GM04504 (cell line): ENCODE measurements at regions not wholly inside any gene's neighbourhood (a gene's known extent, or its start where the extent isn't known, plus 50 kb on each side); places are given as distances from the start of the nearest gene placed in this dataset.
A peak's percentile ranks its signal among the peaks of the same experiment; 100 is the strongest.
"Not testable (repeated sequence)": the region's sequence is repeated elsewhere in the genome, so short reads cannot be mapped to it uniquely, and the experiment has no call there.

Experiments used
- DNase-seq: peaks from one replicate; pipeline ENCODE4 v3.0.0-alpha.2; 2012; ENCODE audit warnings: low read depth

- DNase-seq, result no peak
These were observed 83.6 kb downstream of the IER5 start for GRCh38 chr1:181172082-181172481.

GRCh38 chr1:181173761-181174447 lies 85.4 kb downstream of the IER5 start:
- no peak for DNase-seq

- no peak for DNase-seq
These were observed 86.4 kb downstream of the IER5 start for GRCh38 chr1:181174861-181175260.

GRCh38 chr1:181175356-181175910 lies 86.9 kb downstream of the IER5 start:
- DNase-seq, result no peak

- no peak for DNase-seq
These were observed 87.5 kb downstream of the IER5 start for GRCh38 chr1:181175955-181176354.

DNA sequence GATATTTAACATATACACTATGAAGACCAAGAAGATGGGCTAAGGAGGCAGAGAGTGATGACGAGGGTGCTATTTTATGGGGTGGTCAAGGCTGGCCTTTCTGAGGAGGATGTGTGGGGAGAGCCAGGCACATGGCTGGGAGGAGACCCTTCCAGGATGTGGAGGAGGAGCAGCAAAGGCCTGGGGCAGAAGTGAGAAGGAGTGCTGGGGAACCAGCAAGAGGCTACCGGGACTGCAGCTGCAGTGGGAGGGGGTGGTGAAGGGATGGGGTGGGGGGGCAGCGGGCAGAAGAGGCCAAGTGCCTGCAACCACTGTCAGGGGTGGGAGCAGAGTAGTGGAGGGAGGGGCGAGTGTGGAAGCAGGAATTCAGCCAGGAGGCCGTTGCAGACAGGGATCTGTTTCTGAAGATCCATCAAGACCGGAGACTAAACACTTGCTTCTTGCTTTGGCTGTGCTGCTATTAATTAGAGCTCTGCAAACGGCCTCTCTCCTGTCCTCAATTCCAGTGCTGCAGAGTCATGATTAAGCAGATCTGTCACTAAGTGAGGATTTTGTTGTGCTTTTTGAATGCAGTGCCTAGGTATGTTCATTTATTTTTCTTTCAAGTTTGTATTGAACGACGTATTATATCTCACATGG lies 89.9 kb downstream of the IER5 start:
- no peak for DNase-seq

GRCh38 chr1:181179279-181179986 lies 90.9 kb downstream of the IER5 start:
- no peak for DNase-seq

DNA sequence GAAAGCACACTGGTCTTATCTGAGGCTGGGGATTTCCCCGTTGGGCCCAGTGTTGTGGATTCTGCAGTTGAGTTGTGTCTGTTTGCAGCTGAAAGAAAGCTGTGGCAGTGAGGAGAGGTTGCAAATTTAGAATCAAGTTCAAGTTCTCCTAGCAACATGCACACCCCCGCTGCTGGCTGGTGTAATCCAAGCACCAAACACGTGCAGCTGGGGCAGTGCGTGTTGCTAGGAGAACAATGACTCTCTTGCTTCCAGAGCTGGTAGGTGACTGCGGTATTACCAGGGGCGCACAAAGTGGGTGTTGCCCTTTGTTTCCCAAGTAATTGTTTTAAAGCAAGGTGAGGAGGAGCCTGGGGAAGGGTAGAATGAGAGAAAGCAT lies 91.5 kb downstream of the IER5 start:
- peak; percentile 37 for DNase-seq

DNA sequence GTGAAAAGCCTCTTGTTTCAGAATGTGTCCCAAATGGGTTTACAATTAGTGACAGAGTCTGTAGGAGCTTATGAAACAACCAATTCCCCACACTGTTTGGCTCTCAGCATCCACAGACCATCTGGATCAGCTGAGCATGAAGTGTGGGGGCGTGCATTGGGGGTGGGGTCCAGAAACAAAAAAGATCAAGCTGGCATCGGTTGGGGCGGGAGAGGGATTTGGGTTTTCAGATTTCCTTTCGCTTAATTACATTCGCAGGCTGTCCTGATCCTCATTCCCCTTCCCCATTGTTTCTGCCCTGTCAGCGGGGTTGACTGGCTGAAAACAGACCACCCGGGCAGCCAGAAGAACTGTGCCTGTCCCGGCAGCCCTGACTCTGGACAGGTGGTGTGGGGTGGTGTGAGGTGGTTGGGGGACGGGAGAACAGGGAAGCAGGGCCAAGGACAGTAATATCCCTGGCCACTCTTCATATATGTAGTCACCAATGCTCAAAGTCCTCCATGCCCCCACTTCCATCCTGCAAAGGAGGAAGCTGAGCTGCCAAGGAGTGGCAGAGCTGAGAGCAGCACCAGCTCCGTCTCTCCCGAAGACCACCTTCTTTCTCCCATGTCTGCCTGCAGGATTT lies 92.0 kb downstream of the IER5 start:
- DNase-seq, result no peak

DNA sequence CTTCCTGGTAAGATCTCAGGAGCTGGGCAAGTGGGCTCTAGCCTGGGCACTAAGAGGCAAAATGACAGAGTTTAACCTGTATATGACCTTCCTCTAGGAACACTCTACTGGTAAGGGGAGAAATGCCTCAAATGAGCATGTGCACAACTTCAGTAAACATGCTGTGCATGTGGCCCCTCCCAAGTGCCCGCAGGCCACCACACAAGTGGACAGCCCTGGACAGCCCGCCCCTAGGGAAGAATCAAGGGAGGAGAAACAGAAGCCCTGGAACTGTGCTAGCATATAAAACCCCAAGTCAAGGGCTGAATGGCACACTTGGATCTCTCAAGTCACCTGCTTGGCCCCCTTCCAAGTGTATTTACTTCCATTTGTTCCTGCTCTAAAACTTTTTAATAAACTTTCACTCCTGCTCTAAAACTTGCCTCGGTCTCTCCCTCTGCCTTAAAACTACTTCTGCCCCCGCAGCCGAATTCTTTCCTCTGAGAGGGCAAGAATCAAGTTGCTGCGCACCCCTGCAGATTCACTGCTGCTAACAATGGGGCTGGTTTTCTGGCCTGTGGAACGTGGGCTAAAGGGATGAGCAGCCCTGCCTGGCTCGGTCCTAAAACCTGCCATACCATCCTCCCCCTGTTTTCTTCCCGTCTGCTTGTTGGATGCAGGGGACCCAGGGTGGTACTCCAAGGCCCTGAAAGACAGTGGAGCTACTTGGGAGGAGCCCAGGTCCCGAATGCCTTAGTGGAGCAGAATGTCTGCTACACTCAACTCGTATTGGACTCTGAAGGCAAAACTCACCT lies 93.5 kb downstream of the IER5 start:
- no peak for DNase-seq

GRCh38 chr1:181184621-181185020 lies 96.1 kb downstream of the IER5 start:
- no peak for DNase-seq

DNA sequence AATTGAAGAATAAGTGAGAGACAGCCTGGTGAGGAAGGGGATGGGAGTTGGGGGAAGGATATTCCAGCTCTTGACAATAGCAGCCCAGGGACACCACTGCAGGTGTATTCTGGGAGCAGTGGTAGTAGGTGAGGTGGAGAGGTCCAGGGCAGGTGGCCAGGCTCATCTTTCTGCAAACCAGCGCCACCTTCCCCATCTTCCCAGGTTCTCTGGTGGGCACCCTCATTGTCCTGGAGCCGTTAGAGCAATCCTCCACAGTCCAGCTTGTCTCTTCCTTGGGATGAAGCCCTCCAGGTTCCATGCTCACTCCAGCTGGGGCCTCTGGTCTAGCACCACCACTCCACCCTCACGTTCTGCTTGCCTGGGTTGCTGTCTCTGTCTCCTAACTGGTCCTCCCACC lies 97.0 kb downstream of the IER5 start:
- no peak for DNase-seq

DNA sequence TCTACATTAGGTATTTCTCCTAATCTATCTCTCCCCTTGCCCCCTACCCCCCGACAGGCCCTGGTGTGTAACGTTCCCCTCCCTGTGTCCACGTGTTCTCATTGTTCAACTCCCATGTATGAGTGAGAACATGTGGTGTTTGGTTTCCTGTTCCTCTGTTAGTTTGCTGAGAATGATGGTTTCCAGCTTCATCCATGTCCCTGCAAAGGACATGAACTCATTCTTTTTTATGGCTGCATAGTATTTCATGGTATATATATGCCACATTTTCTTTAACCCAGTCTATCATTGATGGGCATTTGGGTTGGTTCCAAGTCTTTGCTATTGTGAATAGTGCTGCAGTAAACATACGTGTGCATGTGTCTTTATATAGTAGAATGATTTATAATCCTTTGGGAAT lies 97.6 kb downstream of the IER5 start:
- not testable (repeated sequence) for DNase-seq

DNA sequence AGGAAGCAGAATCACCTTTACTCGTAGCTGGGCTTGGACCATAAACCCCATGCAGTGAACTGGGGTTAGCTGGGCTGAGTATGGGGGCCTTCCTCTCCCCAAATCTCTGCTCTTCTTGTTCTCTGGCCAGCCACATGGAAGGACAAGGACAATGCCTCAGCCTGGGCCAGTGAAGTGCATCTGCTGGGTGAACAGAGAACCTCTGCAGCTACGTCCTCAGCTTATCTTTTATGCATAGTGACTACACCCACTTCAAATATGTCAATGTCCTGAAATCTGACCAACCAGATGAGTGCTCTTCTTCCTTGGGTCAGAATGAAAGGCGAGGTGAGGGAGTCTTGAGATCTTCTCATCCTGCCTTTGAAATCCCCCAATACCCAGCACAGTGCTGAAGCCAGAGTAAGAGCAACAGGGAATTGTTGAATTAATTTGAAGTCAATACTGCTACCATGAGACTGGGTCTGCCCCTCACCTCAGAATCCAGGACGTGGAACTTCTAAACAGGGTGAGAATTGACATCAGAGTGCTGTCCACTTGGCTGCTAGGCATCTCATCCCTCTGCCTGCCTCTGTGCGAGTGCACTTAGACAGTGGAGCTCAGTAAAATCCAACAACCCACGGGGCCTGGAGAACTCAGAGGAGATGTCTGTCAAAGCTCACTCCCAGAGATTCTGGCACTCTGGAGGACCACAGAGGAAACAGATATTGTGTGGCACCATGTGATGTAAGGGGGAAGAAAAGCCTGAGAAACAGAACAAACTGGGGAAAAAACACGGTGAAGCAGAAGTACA lies 99.0 kb downstream of the IER5 start:
- no peak for DNase-seq

DNA sequence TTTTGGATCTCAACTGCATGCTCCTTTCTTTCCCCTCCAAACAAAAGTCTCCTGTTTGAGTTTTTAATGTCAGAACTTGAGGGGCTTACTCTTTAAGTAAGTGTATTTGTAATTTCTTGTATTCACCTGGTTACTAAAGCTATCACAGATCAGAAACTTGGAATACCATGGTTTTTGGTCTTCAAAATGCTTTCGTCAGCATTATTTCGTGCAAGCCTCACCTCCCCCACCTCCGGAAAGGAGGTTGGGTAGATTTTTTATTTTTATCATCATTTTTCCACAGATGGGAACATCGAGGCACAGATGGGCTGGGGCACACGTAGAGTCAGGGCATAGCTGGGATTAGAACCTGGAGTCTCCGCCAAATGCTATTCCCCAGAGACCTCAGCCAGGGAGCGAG lies 100.7 kb downstream of the IER5 start:
- no peak for DNase-seq

DNA sequence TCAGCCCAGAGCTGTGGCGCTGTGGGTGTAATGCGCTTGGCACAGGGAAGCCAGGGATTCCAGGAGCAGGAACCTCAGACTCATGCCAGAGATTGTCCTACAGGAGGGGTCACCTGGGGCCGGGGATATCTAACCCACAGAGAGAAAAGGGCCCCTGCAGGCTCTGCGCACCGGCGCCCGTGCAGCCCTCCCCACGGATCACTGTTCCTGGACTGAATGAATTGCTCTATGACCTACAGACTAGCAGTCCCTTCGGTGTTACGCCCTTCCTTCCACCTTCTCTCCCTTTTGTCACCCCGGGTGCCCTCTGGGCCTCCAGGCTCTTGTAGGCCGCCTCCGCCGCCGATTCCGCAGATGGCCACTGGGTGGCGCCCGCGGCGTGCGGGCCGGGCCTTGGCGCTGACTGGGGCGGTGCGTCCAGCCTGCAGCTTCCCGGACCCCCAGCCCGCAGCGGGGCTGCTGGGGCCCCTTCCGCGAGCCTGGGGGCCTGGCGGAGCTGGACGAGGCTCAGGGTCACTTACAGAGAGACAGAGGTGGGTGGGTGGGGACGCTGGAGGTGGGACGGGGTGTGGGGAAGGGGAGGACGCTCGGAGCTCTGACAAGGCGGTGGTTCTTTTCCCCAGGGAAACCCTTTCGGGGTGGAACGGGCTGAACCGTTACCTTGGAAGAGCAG lies 101.3 kb downstream of the IER5 start:
- peak; percentile 10 for DNase-seq

GRCh38 chr1:181190364-181191035 lies 102.0 kb downstream of the IER5 start:
- DNase-seq, result no peak

- DNase-seq, result no peak
These were observed 103.1 kb downstream of the IER5 start for GRCh38 chr1:181191494-181192040.

GRCh38 chr1:181192316-181192715 lies 103.8 kb downstream of the IER5 start:
- no peak for DNase-seq
